ENCODE measurements at regions not wholly inside any gene's neighbourhood (a gene's known extent, or its start where the extent isn't known, plus 50 kb on each side); places are given as distances from the start of the nearest gene placed in this dataset.

DNA sequence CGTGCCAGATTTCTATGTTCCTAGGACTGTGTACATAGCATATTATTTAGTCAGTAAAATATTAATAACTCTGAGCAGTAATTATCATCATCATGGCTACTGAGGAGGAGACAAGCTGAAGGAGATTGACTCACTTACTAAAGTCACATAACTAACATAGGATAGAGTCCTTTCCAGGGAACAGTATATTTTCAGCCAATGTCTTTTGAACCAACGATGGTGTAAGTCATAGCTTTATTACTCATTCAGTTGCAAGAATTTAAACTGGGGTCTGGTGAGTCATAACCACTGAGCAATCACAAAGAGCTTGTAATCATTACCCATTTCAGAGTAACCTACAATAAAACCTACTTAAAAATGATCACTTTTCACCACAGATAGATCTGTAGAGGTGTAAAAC, 1564.8 kb upstream of the TENM4 start:
- Histone ChIP-seq H3K36me3 (no peaks in the 10 kb centered on the region), H3K27ac (no peak overlapping the region), H3K4me1 (no peaks in the 10 kb centered on the region), H3K4me3 (no peak overlapping the region), H3K9me3 (no peaks in the 10 kb centered on the region), H3K27me3 (ENCODE audit: low read depth) (no peaks in the 10 kb centered on the region)
- intact Hi-C loops (cut with DNase I), result no loop called here
- TF ChIP-seq, protein P1, sequence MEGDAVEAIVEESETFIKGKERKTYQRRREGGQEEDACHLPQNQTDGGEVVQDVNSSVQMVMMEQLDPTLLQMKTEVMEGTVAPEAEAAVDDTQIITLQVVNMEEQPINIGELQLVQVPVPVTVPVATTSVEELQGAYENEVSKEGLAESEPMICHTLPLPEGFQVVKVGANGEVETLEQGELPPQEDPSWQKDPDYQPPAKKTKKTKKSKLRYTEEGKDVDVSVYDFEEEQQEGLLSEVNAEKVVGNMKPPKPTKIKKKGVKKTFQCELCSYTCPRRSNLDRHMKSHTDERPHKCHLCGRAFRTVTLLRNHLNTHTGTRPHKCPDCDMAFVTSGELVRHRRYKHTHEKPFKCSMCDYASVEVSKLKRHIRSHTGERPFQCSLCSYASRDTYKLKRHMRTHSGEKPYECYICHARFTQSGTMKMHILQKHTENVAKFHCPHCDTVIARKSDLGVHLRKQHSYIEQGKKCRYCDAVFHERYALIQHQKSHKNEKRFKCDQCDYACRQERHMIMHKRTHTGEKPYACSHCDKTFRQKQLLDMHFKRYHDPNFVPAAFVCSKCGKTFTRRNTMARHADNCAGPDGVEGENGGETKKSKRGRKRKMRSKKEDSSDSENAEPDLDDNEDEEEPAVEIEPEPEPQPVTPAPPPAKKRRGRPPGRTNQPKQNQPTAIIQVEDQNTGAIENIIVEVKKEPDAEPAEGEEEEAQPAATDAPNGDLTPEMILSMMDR (IDR thresholded peaks at IDR 0.05), result no peak
- no peak for DNase-seq
- ATAC-seq, result no peak

DNA sequence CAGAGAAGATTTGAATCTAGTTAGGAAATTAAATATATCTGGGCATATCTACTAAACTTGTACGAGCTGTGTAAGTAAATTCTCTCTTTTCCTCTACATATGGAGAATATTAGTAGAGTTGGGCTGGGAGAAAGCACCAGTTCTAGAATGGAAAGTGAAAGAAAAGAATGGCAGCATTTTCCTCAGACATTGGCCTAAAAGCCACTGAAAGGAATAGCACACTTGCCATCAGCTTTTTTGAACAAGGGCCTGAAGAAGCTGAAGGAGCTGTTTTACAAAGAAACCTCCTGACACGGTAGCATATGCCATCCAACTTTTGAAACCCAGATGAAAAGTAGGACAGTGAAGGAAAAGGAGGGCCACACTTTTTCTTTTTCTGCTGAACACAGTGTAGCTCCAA, 1563.7 kb upstream of the TENM4 start:
- no peak for DNase-seq
- H3K4me3 ChIP-seq, result no peak overlapping the region
- H3K27ac ChIP-seq, result no peak overlapping the region
- TF ChIP-seq, protein P1 (IDR thresholded peaks at IDR 0.05), result no peak
- ATAC-seq, result no peak
- no peaks in the 10 kb centered on the region for H3K4me1 ChIP-seq
- no peaks in the 10 kb centered on the region for H3K27me3 ChIP-seq (ENCODE audit: low read depth)
- intact Hi-C loops (cut with DNase I), result no loop called here
- no peaks in the 10 kb centered on the region for H3K36me3 ChIP-seq
- no peaks in the 10 kb centered on the region for H3K9me3 ChIP-seq

DNA sequence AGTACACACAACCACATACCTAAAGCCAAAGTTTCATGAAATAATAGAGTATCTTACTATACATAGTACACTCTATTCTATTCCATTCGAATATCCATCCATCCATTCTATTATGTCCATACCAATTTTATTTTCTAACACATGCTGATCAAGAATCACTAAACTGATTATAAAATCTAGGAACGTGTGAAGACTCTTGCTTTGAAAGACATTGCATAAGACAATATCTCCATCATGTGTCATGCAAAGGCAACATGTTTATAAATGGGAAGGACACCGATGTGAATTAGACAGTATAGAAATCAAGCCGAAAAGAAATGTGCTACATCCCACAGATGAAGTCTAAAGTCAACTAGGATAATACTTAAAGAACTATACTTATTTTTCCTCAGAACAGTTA, 1561.5 kb upstream of the TENM4 start:
- H3K27ac ChIP-seq, result no peak overlapping the region
- H3K27me3 ChIP-seq (ENCODE audit: low read depth), result no peaks in the 10 kb centered on the region
- no peak overlapping the region for H3K4me3 ChIP-seq
- TF ChIP-seq, protein P1 (IDR thresholded peaks at IDR 0.05), result no peak
- no peak for ATAC-seq
- H3K36me3 ChIP-seq, result no peaks in the 10 kb centered on the region
- no peaks in the 10 kb centered on the region for H3K9me3 ChIP-seq
- DNase-seq, result no peak
- no peaks in the 10 kb centered on the region for H3K4me1 ChIP-seq
- intact Hi-C loops (cut with DNase I), result no loop called here

DNA sequence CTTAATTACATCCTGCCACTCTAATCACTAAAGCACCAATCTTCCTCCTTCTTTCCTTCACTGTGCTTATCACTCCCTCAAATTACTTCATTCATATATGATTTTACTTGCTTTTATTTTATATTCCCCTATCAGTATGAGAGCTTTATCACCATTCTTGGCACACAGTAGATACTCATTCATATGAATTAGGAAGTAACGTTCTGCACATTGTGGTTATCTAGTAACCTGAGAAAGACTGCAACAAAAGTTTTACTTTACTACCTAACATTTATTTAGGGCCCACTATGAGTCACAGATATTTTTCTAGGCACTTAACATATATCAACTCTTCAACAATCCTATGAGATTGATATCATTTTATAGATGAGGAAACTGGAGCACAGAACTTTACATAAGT, 1559.9 kb upstream of the TENM4 start:
- no peaks in the 10 kb centered on the region for H3K36me3 ChIP-seq
- DNase-seq (no peak), ATAC-seq (no peak)
- no peak overlapping the region for H3K4me3 ChIP-seq
- intact Hi-C loops (cut with DNase I), result no loop called here
- H3K4me1 ChIP-seq, result no peaks in the 10 kb centered on the region
- TF ChIP-seq, protein P1 (IDR thresholded peaks at IDR 0.05), result no peak
- H3K9me3 ChIP-seq, result no peaks in the 10 kb centered on the region
- H3K27ac ChIP-seq, result no peak overlapping the region
- H3K27me3 ChIP-seq (ENCODE audit: low read depth), result no peaks in the 10 kb centered on the region

DNA sequence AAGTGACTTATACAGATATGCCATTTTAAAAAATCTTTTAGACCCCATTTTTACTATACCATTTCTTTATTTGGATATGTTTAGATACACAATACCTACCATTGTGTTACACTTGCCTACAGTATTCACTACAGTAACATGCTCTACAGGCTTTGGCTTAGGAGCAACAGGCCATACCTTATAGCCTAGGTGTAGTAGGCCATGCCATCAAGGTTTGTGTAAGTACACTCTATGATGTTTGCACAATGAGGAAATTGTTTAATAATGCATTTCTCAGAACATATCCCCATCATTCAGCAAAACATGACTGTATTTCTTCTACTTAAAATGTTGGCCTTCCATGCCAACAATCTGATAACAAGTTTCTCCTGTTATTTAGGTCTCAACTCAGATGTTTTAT, 1559.5 kb upstream of the TENM4 start:
- Histone ChIP-seq H3K27me3 (ENCODE audit: low read depth) (no peaks in the 10 kb centered on the region), H3K9me3 (no peaks in the 10 kb centered on the region), H3K36me3 (no peaks in the 10 kb centered on the region), H3K4me3 (no peak overlapping the region), H3K4me1 (no peaks in the 10 kb centered on the region), H3K27ac (no peak overlapping the region)
- no peak for DNase-seq
- intact Hi-C loops (cut with DNase I), result no loop called here
- no peak for ATAC-seq
- TF ChIP-seq, protein P1 (IDR thresholded peaks at IDR 0.05), result no peak

DNA sequence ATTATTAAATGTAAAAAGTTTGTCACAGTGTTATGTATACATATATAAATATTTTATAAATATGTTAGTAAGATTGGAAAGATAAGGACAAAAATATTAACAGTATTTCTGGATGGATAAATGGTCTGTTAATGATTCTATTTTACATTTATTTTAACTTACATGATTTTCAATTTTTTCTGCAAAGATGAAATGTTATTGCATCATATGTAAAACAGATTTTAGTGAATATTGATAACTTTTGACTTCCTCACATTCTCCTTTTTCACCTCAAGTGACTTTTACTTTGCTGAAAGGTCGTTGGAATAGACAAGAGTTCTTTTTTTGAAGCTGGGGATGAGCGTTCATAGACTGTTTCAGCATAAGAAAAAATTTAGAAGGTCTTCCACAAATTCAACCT, 1554.7 kb upstream of the TENM4 start:
- no peaks in the 10 kb centered on the region for H3K36me3 ChIP-seq
- H3K9me3 ChIP-seq, result no peaks in the 10 kb centered on the region
- intact Hi-C loops (cut with DNase I), result no loop called here
- no peak overlapping the region for H3K27ac ChIP-seq
- ATAC-seq (no peak), DNase-seq (no peak)
- H3K4me1 ChIP-seq, result no peaks in the 10 kb centered on the region
- TF ChIP-seq, protein P1 (IDR thresholded peaks at IDR 0.05), result no peak
- H3K27me3 ChIP-seq (ENCODE audit: low read depth), result no peaks in the 10 kb centered on the region
- no peak overlapping the region for H3K4me3 ChIP-seq

All from lower lobe of right lung (tissue), 2 donors.